GM12875 (cell line): ENCODE measurements at regions not wholly inside any gene's neighbourhood (a gene's known extent, or its start where the extent isn't known, plus 50 kb on each side); places are given as distances from the start of the nearest gene placed in this dataset.

Source experiments
- H3K4me3 ChIP-seq: one replicate; pipeline ENCODE4 v1.5.1; 2011; ENCODE audit warnings: low read depth, low read length, control low read depth
- CTCF ChIP-seq: IDR thresholded peaks from 2 replicates; pipeline ENCODE4 v1.5.1; 2011; ENCODE audit warnings: low read depth, mild to moderate bottlenecking, control low read depth, inconsistent platforms, low read length, moderate library complexity, borderline replicate concordance; ENCODE audit not compliant: insufficient read depth

GRCh38 chr2:183214680-183215079, 90.4 kb downstream of the NUP35 start:
- no peak for TF ChIP-seq CTCF
- no peak overlapping the region for H3K4me3 ChIP-seq

GRCh38 chr2:183215917-183216316, 91.7 kb downstream of the NUP35 start:
- H3K4me3 ChIP-seq = no peak overlapping the region
- no peak for TF ChIP-seq CTCF

DNA sequence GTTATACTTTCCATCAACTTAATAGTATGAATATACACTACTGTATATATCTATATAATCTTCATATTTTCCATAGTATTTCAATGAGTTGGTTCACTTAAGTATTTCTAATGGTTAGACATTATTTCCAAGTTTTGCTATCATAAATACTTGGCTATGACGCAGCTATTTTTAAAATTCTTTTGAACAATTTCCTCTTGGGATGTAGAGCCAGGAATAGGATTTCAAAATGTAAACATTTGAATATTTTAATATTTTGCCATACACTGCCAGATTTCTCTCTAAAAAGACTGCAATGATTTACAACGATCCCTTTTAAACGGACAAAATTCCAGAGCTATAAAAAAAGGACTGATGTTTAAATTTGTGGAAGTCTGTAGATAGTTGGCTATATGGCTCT, 95.6 kb downstream of the NUP35 start:
- no peak for TF ChIP-seq CTCF
- H3K4me3 ChIP-seq = no peak overlapping the region

GRCh38 chr2:183222751-183223150, 98.5 kb downstream of the NUP35 start:
- no peak overlapping the region for H3K4me3 ChIP-seq
- no peak for TF ChIP-seq CTCF

GRCh38 chr2:183224948-183225347, 100.7 kb downstream of the NUP35 start:
- H3K4me3 ChIP-seq = no peak overlapping the region
- TF ChIP-seq CTCF = no peak

- H3K4me3 ChIP-seq = no peak overlapping the region
- no peak for TF ChIP-seq CTCF
These were observed 102.9 kb downstream of the NUP35 start for GRCh38 chr2:183227176-183227575.

GRCh38 chr2:183229386-183229785, 105.1 kb downstream of the NUP35 start:
- TF ChIP-seq CTCF = no peak
- H3K4me3 ChIP-seq = no peak overlapping the region
